ENCODE measurements at regions not wholly inside any gene's neighbourhood (a gene's known extent, or its start where the extent isn't known, plus 50 kb on each side); places are given as distances from the start of the nearest gene placed in this dataset.

- DNase-seq, result no peak
Observed at GRCh38 chr14:104448321-104448720, 131.2 kb upstream of the C14orf180 start.

- no peak for DNase-seq
Observed at GRCh38 chr14:104448721-104449120, 130.8 kb upstream of the C14orf180 start.

- DNase-seq, result no peak
Observed at GRCh38 chr14:104450811-104451401, 128.7 kb upstream of the C14orf180 start.

- no peak for DNase-seq
Observed at GRCh38 chr14:104451474-104451873, 128.1 kb upstream of the C14orf180 start.

- no peak for DNase-seq
Observed at GRCh38 chr14:104458845-104459244, 120.7 kb upstream of the C14orf180 start.

GRCh38 chr14:104460791-104461651 lies 118.5 kb upstream of the C14orf180 start:
- no peak for DNase-seq

DNA sequence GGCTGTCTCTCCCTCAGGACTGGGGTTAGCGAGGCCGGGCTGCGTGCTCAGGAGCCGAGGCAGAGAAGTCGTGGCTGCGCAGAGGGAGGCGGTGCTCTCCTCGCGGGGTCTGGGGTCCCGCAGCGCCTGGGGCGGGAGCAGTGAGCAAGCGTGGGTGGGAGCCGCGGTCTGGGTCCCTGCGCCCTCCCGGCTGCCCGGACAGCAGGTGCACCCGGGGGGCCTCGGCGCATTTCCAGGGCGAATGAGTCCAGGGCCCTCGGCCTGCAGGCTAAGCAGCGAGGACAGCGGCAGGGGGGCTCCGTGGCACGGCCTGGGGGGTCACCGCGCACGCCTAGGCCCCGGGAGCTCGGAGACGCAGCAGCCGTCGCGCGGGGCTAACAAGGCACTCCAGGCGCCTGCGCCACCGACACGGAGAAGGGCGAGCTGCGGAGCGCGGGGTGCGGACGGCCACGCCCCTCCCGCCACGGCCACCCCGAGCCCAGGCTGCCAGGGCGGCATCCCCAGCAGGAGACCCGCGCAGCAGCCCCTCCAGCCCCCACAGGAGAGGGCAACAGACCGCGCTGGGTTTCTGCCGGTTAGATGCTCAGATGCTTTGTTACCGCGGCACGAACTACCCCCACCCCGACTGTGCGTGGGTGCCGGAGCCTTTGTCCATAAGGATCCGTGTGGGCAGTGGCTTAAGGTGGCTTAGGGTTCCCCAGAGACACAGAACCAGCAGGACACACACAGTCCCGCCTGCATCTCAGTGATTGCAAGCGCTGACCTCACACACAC lies 117.7 kb upstream of the C14orf180 start:
- DNase-seq, result no peak

GRCh38 chr14:104462651-104463630 lies 116.6 kb upstream of the C14orf180 start:
- no peak for DNase-seq

DNA sequence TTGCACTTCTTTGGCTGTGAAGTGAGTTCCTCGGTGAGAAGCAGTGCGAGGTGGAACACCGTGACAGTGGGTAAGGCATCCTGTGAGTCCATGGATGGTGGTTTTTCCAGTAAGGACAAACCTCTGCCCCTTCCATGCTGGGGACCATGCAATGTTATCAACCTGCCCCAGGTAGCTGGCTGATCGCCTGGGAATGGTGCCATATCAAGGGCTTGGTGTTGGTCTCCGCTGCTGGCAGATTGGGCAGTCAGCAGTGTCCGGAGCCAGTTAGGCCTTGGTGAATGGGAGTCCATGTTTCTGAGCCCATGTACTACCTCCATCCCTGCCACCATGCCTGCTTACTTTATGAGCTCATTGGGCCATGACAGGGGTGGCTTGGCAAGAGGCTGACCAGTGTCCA lies 114.7 kb upstream of the C14orf180 start:
- no peak for DNase-seq

GRCh38 chr14:104465482-104466390 lies 113.8 kb upstream of the C14orf180 start:
- no peak for DNase-seq

GRCh38 chr14:104467236-104467635 lies 112.3 kb upstream of the C14orf180 start:
- no peak for DNase-seq

DNA sequence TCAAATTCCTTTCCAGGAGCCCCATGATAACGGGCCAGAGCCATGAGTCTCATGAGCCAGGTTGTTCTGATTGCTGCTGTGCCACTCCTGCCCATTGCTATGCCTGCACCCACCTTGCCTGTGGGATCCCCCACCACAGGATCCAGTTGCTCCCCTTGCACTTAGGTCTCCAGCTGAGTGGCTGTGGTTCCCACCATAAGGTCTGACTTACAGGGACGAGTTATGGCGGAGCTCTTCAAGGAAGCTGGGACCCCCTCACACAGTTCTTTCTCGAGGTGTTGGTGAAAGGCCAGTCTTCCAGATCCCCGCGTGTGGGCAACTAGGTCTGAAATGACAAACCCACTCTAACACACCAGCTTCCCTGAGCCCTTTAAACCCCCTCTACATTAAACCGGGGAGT lies 111.9 kb upstream of the C14orf180 start:
- no peak for DNase-seq

- no peak for DNase-seq
Observed at GRCh38 chr14:104469591-104469990, 110.0 kb upstream of the C14orf180 start.

DNA sequence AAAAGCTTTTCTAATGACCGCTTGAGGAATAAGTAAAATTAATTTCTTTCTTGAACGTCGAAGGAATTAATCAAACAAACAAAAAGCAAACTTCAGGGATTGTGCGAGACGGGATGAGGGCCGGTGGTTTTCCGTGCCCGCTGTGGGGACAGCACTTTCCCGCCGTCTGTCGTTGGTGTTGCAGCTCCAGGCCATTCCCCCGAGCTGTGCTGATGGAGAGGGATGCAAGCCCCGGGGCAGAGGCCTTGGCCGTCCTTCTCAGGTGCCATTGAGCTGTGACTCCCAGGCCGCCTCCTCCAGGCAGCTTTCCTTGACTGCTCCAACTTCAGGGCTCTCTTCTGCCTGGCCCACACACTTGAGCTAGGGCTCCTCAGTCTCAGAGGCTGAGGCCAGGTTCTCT lies 109.0 kb upstream of the C14orf180 start:
- DNase-seq, result no peak

GRCh38 chr14:104471114-104471513 lies 108.5 kb upstream of the C14orf180 start:
- DNase-seq, result no peak

GRCh38 chr14:104472073-104472472 lies 107.5 kb upstream of the C14orf180 start:
- DNase-seq, result no peak

- no peak for DNase-seq
Observed at GRCh38 chr14:104472536-104473243, 106.9 kb upstream of the C14orf180 start.

DNA sequence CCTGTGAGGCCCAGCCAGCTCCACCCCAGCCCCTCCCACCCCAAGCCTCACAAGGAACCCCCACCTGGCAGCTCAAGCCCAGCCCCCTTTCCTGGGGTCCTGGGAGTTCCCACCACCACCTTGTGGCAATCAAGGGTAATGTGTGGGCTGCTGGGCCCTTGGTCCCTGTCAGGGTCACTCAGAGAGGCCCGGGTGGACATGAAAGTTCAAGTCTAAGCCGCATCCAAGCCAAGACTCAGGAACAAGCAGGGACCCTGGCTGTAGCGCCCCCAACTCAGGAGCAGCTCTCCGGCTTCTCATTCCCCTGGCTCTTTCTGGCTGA lies 106.4 kb upstream of the C14orf180 start:
- no peak for DNase-seq

GRCh38 chr14:104473649-104474494 lies 105.7 kb upstream of the C14orf180 start:
- DNase-seq, result no peak
